ENCODE measurements at regions not wholly inside any gene's neighbourhood (a gene's known extent, or its start where the extent isn't known, plus 50 kb on each side); places are given as distances from the start of the nearest gene placed in this dataset.

- Mint-ChIP-seq H3K27ac (no peak overlapping the region), H3K36me3 (ENCODE audit: insufficient read depth in 1 of 3, low read depth in 3 of 3) (peaks cover 11 to 13% (median 12%) of the 10 kb centered on the region in 3 experiments), H3K27me3 (ENCODE audit: low read depth) (peaks cover 2% of the 10 kb centered on the region), H3K9me3 (peaks cover 15 to 24% of the 10 kb centered on the region in 2 experiments), H3K4me1 (peaks cover 0 to 2% of the 10 kb centered on the region in 2 experiments; a peak in 1 of 4 replicates), H3K4me3 (no peak overlapping the region)
- Histone ChIP-seq H2BK12ac (ENCODE audit: insufficient read length, low read depth, low read length) (no peak overlapping the region), H3K9me3 (ENCODE audit: control insufficient read depth, low read depth, low read length) (no peaks in the 10 kb centered on the region), H2BK15ac (ENCODE audit: low read depth, low read length) (no peak overlapping the region), H2BK20ac (ENCODE audit: low read depth, low read length, poor library complexity, severe bottlenecking) (no peak overlapping the region), H2AFZ (ENCODE audit: low read length) (no peak overlapping the region), H3K27ac (ENCODE audit: insufficient read length, low read depth, low read length) (no peak overlapping the region), H3K27me3 (ENCODE audit: insufficient read depth, low read length) (no peaks in the 10 kb centered on the region), H2BK120ac (ENCODE audit: low read depth, low read length, poor library complexity, severe bottlenecking) (no peak overlapping the region), H3K14ac (ENCODE audit: insufficient read depth, low read length) (no peak overlapping the region), H4K20me1 (ENCODE audit: control insufficient read depth, insufficient read depth, insufficient read length) (no peaks in the 10 kb centered on the region), H2AK5ac (ENCODE audit: insufficient read length, low read length) (no peak overlapping the region), H4K5ac (ENCODE audit: insufficient read length, low read depth, low read length) (no peak overlapping the region), H3K4me2 (ENCODE audit: insufficient read depth, insufficient read length, low read length) (no peak overlapping the region), H3K9ac (ENCODE audit: extremely low read depth, insufficient read length, low read length) (no peak overlapping the region), H3K23me2 (ENCODE audit: insufficient read length, low read depth, low read length, poor library complexity, severe bottlenecking) (no peaks in the 10 kb centered on the region), H4K8ac (replicated peaks; ENCODE audit: insufficient read length, low read depth, low read length) (no peak overlapping the region), H3K79me2 (ENCODE audit: insufficient read depth, low read length) (no peaks in the 10 kb centered on the region), H3K79me1 (ENCODE audit: insufficient read depth, low read depth, low read length, poor library complexity, severe bottlenecking) (no peaks in the 10 kb centered on the region), H4K91ac (ENCODE audit: insufficient read length, low read depth, low read length) (no peak overlapping the region), H3T11ph (ENCODE audit: low read length) (no peak overlapping the region), H2BK5ac (ENCODE audit: insufficient read length, low read length) (no peak overlapping the region), H3K56ac (ENCODE audit: insufficient read length, low read depth, low read length) (no peak overlapping the region), H3K4ac (ENCODE audit: low read depth, low read length) (no peak overlapping the region), H3K4me1 (ENCODE audit: insufficient read depth, low read length) (no peaks in the 10 kb centered on the region), H3K18ac (ENCODE audit: insufficient read length, low read depth, low read length) (no peak overlapping the region), H3K23ac (ENCODE audit: insufficient read length, low read depth, low read length) (no peak overlapping the region)
- no peak for TF ChIP-seq CTCF (conservative IDR thresholded peaks at IDR 0.05)
- WGBS (ENCODE audit: extremely low coverage, insufficient read length, low lambda C conversion rate): no CpG with 5 or more reads among the region's 3 CpGs
- DNase-seq: no peak
Measured at GRCh38 chr2:16570516-16570915, 95.1 kb downstream of the CYRIA start.

Data from H9 (cell line).